Sigmoid colon (tissue), 4 donors: ENCODE measurements at regions not wholly inside any gene's neighbourhood (a gene's known extent, or its start where the extent isn't known, plus 50 kb on each side); places are given as distances from the start of the nearest gene placed in this dataset.

Experiments used
- EP300 ChIP-seq, 4 donors: sonication (generic); formaldehyde crosslinking; IDR thresholded peaks; one replicate each; pipeline ENCODE4 v1.6.1; 2017; ENCODE audit warnings: antibody characterized with exemption in 4 of 4
- POLR2A ChIP-seq, 2 donors: fragments of 450-650 bp; IDR thresholded peaks; one replicate each; pipeline ENCODE4 v1.6.1; 2016; ENCODE audit warnings: antibody characterized with exemption in 2 of 2, mild to moderate bottlenecking in 2 of 2, moderate library complexity in 2 of 2
- POLR2AphosphoS5 ChIP-seq, 4 donors: sonication (generic); formaldehyde crosslinking; IDR thresholded peaks; one replicate each; pipeline ENCODE4 v1.6.1; 2017; ENCODE audit warnings: antibody characterized with exemption in 4 of 4
- TF ChIP-seq, protein P1 (sequence below), 4 experiments: fragments of 450-650 bp in 3 of 4; fragments of 200-600 bp in 1 of 4; IDR thresholded peaks; one replicate each; pipeline ENCODE4 v1.5.1; 2016 to 2019; ENCODE audit warnings: antibody characterized with exemption in 4 of 4, mild to moderate bottlenecking in 3 of 4, moderate library complexity in 2 of 4

DNA sequence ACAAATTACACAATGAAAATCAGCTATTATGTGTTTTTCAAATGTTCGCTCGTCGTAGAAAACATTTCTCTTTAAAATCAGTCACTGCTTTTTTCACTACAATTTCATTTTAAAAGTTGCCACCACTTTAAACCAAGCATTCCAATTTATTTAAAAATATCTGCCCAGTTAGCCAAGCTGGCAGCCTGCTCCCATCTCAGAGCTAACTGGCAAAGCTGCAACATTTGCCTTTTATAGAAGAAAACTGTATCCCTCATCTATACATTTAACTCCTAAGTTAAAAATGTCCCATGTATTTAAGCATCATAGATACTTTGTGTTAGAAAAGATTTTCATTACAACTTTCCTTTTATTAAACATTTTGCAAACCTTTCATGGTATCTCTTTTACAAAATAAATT lies 294.9 kb upstream of the ADAMTS16 start:
- TF ChIP-seq EP300 (IDR thresholded peaks at IDR 0.05) = no peak
- TF ChIP-seq POLR2AphosphoS5 (IDR thresholded peaks at IDR 0.05) = no peak
- no peak for TF ChIP-seq POLR2A (IDR thresholded peaks at IDR 0.05)
- TF ChIP-seq, protein P1, sequence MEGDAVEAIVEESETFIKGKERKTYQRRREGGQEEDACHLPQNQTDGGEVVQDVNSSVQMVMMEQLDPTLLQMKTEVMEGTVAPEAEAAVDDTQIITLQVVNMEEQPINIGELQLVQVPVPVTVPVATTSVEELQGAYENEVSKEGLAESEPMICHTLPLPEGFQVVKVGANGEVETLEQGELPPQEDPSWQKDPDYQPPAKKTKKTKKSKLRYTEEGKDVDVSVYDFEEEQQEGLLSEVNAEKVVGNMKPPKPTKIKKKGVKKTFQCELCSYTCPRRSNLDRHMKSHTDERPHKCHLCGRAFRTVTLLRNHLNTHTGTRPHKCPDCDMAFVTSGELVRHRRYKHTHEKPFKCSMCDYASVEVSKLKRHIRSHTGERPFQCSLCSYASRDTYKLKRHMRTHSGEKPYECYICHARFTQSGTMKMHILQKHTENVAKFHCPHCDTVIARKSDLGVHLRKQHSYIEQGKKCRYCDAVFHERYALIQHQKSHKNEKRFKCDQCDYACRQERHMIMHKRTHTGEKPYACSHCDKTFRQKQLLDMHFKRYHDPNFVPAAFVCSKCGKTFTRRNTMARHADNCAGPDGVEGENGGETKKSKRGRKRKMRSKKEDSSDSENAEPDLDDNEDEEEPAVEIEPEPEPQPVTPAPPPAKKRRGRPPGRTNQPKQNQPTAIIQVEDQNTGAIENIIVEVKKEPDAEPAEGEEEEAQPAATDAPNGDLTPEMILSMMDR (IDR thresholded peaks at IDR 0.05) = no peak
